ENCODE measurements at regions not wholly inside any gene's neighbourhood (a gene's known extent, or its start where the extent isn't known, plus 50 kb on each side); places are given as distances from the start of the nearest gene placed in this dataset.

GRCh38 chr16:85460252-85461021, 152.7 kb upstream of the GSE1 start:
- no peaks in the 10 kb centered on the region for H3K36me3 ChIP-seq (ENCODE audit: control insufficient read depth, insufficient read depth, low read length)
- peaks cover 19% of the 10 kb centered on the region for H3K4me1 ChIP-seq (ENCODE audit: control insufficient read depth, insufficient read depth, low read length)
- H3K4me3 ChIP-seq (ENCODE audit: low read depth, low read length), result no peak overlapping the region
- H3K9ac ChIP-seq (ENCODE audit: low read depth, low read length), result peak overlapping the region; percentile 29
- peaks cover 27% of the 10 kb centered on the region for H3K27me3 ChIP-seq (ENCODE audit: control insufficient read depth, insufficient read depth, low read length)
- no peaks in the 10 kb centered on the region for H3K9me3 ChIP-seq (ENCODE audit: control insufficient read depth, insufficient read depth, low read length)

DNA sequence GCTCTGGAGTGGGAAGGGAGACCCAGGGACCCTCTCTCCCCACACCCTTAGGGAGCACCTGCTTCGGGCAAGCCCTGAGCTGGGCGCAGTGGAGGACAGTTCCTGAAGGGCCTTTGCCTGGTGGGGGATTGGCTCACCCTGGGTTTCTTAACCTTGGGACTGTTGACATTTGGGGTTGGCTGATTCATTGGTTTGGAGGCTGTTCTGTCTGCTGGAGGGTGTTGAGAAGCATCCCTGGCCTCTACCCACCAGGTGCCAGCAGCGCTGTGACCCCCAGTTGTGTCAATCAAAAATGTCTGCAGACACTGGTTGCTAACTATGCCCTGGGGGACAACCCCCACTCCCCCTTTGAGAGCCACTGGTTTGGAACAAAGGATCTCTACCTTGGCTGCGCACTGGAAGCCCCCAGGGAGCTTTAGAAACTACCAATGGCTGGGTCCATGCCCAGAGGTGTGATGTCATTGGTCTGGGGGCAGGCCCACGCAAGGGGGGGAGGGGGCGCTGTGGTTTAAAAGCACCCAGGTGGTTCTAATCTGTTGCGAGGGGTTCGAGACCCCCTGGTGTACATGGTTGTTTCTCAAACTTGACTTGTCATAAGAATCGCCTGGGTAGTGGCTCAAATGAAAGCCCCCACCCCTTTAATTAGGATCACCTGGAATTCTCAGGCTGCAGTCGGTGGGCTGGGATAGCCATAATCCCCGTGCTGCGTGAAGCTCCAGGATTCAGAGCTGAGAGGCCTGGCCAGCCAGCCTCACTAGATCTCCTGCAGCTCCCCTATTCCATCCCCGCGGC, 151.9 kb upstream of the GSE1 start:
- no peaks in the 10 kb centered on the region for H3K36me3 ChIP-seq (ENCODE audit: control insufficient read depth, insufficient read depth, low read length)
- no peaks in the 10 kb centered on the region for H3K9me3 ChIP-seq (ENCODE audit: control insufficient read depth, insufficient read depth, low read length)
- no peak overlapping the region for H3K9ac ChIP-seq (ENCODE audit: low read depth, low read length)
- peaks cover 27% of the 10 kb centered on the region for H3K27me3 ChIP-seq (ENCODE audit: control insufficient read depth, insufficient read depth, low read length)
- peaks cover 19% of the 10 kb centered on the region for H3K4me1 ChIP-seq (ENCODE audit: control insufficient read depth, insufficient read depth, low read length)
- peak overlapping the region; percentile 43 for H3K4me3 ChIP-seq (ENCODE audit: low read depth, low read length)

DNA sequence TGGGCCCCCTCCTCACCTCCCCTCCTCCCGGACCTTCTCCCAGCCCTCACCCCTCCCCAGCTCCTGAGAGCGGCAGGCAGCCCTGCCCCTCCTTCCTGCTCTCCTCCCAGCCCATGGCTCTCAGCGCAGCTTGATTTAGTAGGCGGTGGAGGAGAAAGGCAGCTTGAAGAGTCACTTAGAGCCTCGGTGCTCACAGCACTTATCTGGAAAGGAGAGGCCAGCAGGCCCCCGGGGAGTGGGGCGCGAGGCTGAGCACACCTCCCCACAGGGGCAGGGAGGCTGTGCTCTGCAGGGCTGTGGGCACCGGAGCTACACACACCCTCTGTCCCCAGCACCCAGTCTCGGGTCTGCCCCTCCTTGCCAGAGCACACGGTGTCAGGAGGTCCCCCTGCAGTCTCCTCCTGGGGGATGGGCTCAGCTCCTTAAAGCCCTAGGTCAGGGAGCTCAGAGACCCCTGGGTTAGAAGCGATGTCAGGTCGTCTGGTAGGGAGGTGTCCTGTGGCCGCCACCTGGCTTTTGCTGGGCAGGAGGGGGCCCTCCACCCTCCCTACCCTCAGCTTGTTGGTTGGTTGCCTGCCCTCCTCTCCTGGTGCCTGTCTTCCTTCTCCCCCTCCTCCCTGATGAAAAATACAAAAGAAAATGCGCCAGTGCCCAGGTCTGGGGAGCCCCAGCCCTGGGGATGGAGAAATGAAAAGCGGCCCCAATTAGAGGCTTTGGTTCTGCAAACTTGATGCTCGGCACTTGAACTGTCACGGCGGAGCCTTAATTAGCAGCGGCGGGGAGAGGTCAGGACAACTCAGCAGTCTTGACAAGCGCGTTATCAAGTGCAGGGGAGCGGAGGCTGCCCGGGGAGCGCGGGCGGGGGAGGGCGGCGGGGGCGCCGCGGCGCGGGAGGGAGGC, 151.1 kb upstream of the GSE1 start:
- H3K36me3 ChIP-seq (ENCODE audit: control insufficient read depth, insufficient read depth, low read length), result no peaks in the 10 kb centered on the region
- no peak overlapping the region for H3K9ac ChIP-seq (ENCODE audit: low read depth, low read length)
- H3K9me3 ChIP-seq (ENCODE audit: control insufficient read depth, insufficient read depth, low read length), result no peaks in the 10 kb centered on the region
- peak overlapping the region; percentile 43 for H3K4me3 ChIP-seq (ENCODE audit: low read depth, low read length)
- H3K27me3 ChIP-seq (ENCODE audit: control insufficient read depth, insufficient read depth, low read length), result peaks cover 27% of the 10 kb centered on the region
- H3K4me1 ChIP-seq (ENCODE audit: control insufficient read depth, insufficient read depth, low read length), result peaks cover 19% of the 10 kb centered on the region

DNA sequence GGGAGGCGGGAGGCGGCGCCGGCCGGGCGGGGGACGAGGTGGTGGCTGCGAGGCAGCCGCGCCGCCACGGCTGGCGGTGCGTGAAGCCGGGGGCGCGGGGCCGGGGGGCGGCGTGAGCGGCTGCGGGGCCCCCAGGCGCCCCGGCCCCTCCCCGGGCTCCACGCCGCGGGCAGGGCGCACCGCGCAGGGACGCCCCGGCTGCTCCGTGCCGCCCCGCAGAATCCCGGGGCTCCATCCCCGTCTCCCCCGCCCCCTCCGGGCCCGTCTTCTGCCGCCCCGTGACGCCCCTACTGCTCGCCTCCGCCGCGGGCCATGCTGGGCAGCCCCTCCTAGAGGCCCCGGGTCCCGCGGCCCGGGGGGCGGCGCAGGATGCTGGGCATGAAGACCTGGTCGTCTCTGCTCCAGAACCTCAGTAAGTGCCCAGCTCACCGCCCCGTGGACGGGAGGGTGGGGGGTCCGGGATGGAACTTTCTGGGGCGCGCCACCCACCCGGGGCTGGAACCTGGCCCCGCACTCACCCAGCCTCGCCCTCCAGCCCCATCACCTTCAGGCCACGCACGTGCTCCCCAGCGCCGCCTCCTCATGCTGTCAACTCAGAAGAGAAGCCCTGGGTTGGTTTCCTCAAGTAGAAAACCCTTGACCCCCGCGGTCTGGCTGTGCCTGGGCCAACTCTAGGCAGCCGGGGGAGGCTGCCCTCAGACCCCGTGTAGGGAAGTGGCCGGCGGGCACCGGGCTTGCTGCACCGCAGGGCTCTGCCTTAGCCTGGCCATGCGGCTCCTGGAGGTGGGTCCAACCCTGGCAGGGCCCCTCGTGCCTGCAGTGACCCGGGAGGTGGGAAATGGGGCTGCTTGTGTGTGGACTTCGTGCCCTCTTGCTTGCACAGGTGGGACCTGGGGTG, 150.2 kb upstream of the GSE1 start:
- Histone ChIP-seq H3K4me1 (ENCODE audit: control insufficient read depth, insufficient read depth, low read length) (peaks cover 19% of the 10 kb centered on the region), H3K9ac (ENCODE audit: low read depth, low read length) (no peak overlapping the region), H3K4me3 (ENCODE audit: low read depth, low read length) (no peak overlapping the region), H3K9me3 (ENCODE audit: control insufficient read depth, insufficient read depth, low read length) (no peaks in the 10 kb centered on the region), H3K36me3 (ENCODE audit: control insufficient read depth, insufficient read depth, low read length) (no peaks in the 10 kb centered on the region), H3K27me3 (ENCODE audit: control insufficient read depth, insufficient read depth, low read length) (peaks cover 24% of the 10 kb centered on the region)

GRCh38 chr16:85463672-85464382, 149.3 kb upstream of the GSE1 start:
- Histone ChIP-seq H3K4me3 (ENCODE audit: low read depth, low read length) (no peak overlapping the region), H3K27me3 (ENCODE audit: control insufficient read depth, insufficient read depth, low read length) (peaks cover 23% of the 10 kb centered on the region), H3K4me1 (ENCODE audit: control insufficient read depth, insufficient read depth, low read length) (peaks cover 19% of the 10 kb centered on the region), H3K9ac (ENCODE audit: low read depth, low read length) (no peak overlapping the region), H3K36me3 (ENCODE audit: control insufficient read depth, insufficient read depth, low read length) (no peaks in the 10 kb centered on the region), H3K9me3 (ENCODE audit: control insufficient read depth, insufficient read depth, low read length) (no peaks in the 10 kb centered on the region)

- Histone ChIP-seq H3K4me1 (ENCODE audit: control insufficient read depth, insufficient read depth, low read length) (peaks cover 18% of the 10 kb centered on the region), H3K27me3 (ENCODE audit: control insufficient read depth, insufficient read depth, low read length) (peaks cover 15% of the 10 kb centered on the region), H3K4me3 (ENCODE audit: low read depth, low read length) (no peak overlapping the region), H3K36me3 (ENCODE audit: control insufficient read depth, insufficient read depth, low read length) (no peaks in the 10 kb centered on the region), H3K9ac (ENCODE audit: low read depth, low read length) (no peak overlapping the region), H3K9me3 (ENCODE audit: control insufficient read depth, insufficient read depth, low read length) (no peaks in the 10 kb centered on the region)
These were observed 148.5 kb upstream of the GSE1 start for GRCh38 chr16:85464383-85465305.

GRCh38 chr16:85465328-85466303, 147.5 kb upstream of the GSE1 start:
- no peaks in the 10 kb centered on the region for H3K36me3 ChIP-seq (ENCODE audit: control insufficient read depth, insufficient read depth, low read length)
- no peak overlapping the region for H3K4me3 ChIP-seq (ENCODE audit: low read depth, low read length)
- no peaks in the 10 kb centered on the region for H3K9me3 ChIP-seq (ENCODE audit: control insufficient read depth, insufficient read depth, low read length)
- H3K4me1 ChIP-seq (ENCODE audit: control insufficient read depth, insufficient read depth, low read length), result peaks cover 8% of the 10 kb centered on the region
- H3K9ac ChIP-seq (ENCODE audit: low read depth, low read length), result no peak overlapping the region
- peaks cover 9% of the 10 kb centered on the region for H3K27me3 ChIP-seq (ENCODE audit: control insufficient read depth, insufficient read depth, low read length)

- H3K4me1 ChIP-seq (ENCODE audit: control insufficient read depth, insufficient read depth, low read length), result peaks cover 2% of the 10 kb centered on the region
- no peak overlapping the region for H3K4me3 ChIP-seq (ENCODE audit: low read depth, low read length)
- H3K9ac ChIP-seq (ENCODE audit: low read depth, low read length), result no peak overlapping the region
- H3K36me3 ChIP-seq (ENCODE audit: control insufficient read depth, insufficient read depth, low read length), result no peaks in the 10 kb centered on the region
- no peaks in the 10 kb centered on the region for H3K9me3 ChIP-seq (ENCODE audit: control insufficient read depth, insufficient read depth, low read length)
- peaks cover 8% of the 10 kb centered on the region for H3K27me3 ChIP-seq (ENCODE audit: control insufficient read depth, insufficient read depth, low read length)
These were observed 146.8 kb upstream of the GSE1 start for GRCh38 chr16:85466304-85466700.

DNA sequence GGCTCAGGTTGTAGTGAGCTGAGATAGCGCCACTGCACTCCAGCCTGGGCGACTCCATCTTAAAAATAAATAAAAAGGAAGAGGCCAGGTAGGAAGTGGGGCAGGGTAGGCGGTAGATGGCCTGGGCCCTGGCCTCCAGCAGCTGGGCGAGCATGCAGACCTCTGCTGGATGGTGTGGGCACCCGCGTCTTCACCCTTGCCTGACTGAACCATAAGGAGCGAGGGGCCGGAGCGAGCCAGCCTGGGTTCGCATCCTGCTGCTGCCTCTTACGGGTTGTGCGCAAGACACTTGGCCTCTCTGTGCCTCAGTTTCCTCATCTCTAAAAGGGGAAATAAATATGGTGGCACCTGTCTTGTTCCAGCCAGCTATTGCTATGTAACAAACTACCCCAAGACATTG, 146.1 kb upstream of the GSE1 start:
- no peaks in the 10 kb centered on the region for H3K9me3 ChIP-seq (ENCODE audit: control insufficient read depth, insufficient read depth, low read length)
- H3K36me3 ChIP-seq (ENCODE audit: control insufficient read depth, insufficient read depth, low read length), result no peaks in the 10 kb centered on the region
- H3K4me3 ChIP-seq (ENCODE audit: low read depth, low read length), result no peak overlapping the region
- H3K27me3 ChIP-seq (ENCODE audit: control insufficient read depth, insufficient read depth, low read length), result peaks cover 8% of the 10 kb centered on the region
- H3K9ac ChIP-seq (ENCODE audit: low read depth, low read length), result no peak overlapping the region
- H3K4me1 ChIP-seq (ENCODE audit: control insufficient read depth, insufficient read depth, low read length), result peaks cover 2% of the 10 kb centered on the region

All from iPS-15b (cell line).